Left cardiac atrium (tissue), 4 donors: ENCODE measurements at regions not wholly inside any gene's neighbourhood (a gene's known extent, or its start where the extent isn't known, plus 50 kb on each side); places are given as distances from the start of the nearest gene placed in this dataset.
"Not testable (repeated sequence)": the region's sequence is repeated elsewhere in the genome, so short reads cannot be mapped to it uniquely, and the experiment has no call there.

Source experiments
- ATAC-seq, 2 donors: fragments of 200-7000 bp; cut with Tn5 transposase; one replicate each; pipeline ENCODE4 v1.9.1; 2020; ENCODE audit warnings: mild to moderate bottlenecking in 2 of 2, moderate library complexity in 2 of 2
- DNase-seq: peaks from one replicate; pipeline ENCODE4 v3.0.0-alpha.2; 2020
- intact Hi-C, 2 donors: fragments of 100-400 bp; cut with DNase I; formaldehyde crosslinking; loops; one replicate each; pipeline versions ENCODE4 v1.14.1 to v1.15.1; 2022 to 2023
- donor health status: DM: no; HTN: yes; CAD: no.
- donor health status: DM: no; HTN: yes; CAD: no; lungs with severe emphysema.
- donor health status: DM: yes; HTN: yes; CAD: no.
- donor health status: Dilated cardiomyopathy.

- DNase-seq, ATAC-seq, intact Hi-C loops: not testable (repeated sequence)
These were observed 1639.9 kb upstream of the ADGRL3 start for GRCh38 chr4:59560141-59560648.

GRCh38 chr4:59565836-59566235, 1634.3 kb upstream of the ADGRL3 start:
- intact Hi-C loops = no loop called here
- ATAC-seq (no peak), DNase-seq (no peak)

- no peak for ATAC-seq
- intact Hi-C loops = no loop called here
- no peak for DNase-seq
These were observed 1629.2 kb upstream of the ADGRL3 start for GRCh38 chr4:59570860-59571476.

DNA sequence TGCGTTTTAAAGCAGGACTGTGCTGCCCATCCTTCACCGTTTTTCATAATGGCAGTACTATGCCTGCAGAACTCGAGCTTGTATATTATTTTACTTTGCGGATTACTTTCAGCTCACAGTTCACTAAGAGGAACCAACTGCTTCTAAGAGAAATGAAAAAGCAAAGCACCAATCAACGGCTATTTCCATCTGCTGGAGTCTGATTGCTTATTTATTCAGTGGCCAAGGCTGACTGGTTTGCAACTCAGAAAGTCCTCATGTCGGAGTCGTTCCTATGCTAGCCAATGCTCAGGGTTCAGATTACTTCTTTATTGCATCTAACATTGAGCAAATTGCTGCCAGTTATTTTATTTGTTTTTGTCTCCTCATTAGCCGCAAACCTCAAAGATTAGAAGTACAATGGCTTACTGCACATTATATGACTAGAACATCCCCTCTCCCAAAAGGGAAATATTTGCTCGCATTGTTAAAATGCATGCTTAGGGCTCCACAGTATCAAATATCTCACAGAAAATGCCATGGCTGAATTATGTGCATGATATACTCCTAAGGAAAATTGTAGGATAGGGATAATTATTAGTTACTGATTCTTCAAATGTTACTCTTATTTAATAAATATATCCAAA, 1628.2 kb upstream of the ADGRL3 start:
- ATAC-seq = no peak
- DNase-seq = no peak
- intact Hi-C loops = no loop called here

GRCh38 chr4:59583845-59584568, 1616.1 kb upstream of the ADGRL3 start:
- intact Hi-C loops = no loop called here
- DNase-seq (no peak), ATAC-seq (no peak)

- ATAC-seq (no peak), DNase-seq (no peak)
- intact Hi-C loops = no loop called here
These were observed 1602.4 kb upstream of the ADGRL3 start for GRCh38 chr4:59597536-59598329.

GRCh38 chr4:59598330-59598618, 1601.9 kb upstream of the ADGRL3 start:
- ATAC-seq (no peak), DNase-seq (no peak)
- intact Hi-C loops = no loop called here

GRCh38 chr4:59608466-59608865, 1591.7 kb upstream of the ADGRL3 start:
- ATAC-seq = peak in 1 of 2 donors; percentile 53

DNA sequence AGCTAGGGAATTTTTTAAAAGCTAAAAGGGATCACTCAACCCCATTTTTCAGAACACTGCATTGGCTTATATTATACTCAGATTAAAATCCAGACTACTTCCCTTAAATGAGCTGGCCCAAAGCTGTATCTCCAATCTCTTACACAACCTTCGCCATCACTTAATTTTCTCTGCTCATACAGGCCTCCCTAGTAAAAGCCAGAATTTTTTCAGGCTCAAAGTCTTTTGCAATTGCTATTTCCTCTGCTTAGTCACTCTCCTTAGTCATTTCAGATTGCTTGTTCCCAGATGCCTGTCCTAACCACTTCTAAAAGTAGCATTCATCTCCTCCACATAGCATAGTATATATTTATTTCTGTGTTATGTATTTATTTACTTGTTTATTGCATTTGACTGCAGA, 1587.9 kb upstream of the ADGRL3 start:
- intact Hi-C loops = no loop called here
- no peak for DNase-seq
- no peak for ATAC-seq

More at GRCh38 chr4:59608466-59608865, 1591.7 kb upstream of the ADGRL3 start:
- DNase-seq = no peak
- intact Hi-C loops = no loop called here

GRCh38 chr4:59615316-59615715, 1584.8 kb upstream of the ADGRL3 start:
- intact Hi-C loops = no loop called here
- DNase-seq (no peak), ATAC-seq (no peak)

DNA sequence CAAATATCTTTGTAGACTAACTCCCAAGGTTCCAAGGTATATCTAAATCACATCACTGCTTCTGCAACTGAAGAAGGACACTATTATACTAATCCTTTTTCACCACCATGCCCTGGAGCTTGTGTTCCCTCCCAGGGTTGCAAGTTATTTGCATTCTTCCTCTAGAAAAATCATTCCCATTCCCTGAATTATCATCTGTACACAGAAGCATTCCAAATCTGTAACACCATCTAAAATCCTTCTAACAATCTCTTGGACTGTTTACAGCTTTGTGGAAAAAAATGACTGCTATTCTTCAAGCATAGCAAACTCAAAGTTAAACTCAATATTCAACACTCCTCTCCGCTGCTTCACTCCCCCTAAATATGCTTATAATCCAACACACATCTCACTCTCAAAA, 1570.8 kb upstream of the ADGRL3 start:
- ATAC-seq (no peak), DNase-seq (no peak)
- intact Hi-C loops = no loop called here

DNA sequence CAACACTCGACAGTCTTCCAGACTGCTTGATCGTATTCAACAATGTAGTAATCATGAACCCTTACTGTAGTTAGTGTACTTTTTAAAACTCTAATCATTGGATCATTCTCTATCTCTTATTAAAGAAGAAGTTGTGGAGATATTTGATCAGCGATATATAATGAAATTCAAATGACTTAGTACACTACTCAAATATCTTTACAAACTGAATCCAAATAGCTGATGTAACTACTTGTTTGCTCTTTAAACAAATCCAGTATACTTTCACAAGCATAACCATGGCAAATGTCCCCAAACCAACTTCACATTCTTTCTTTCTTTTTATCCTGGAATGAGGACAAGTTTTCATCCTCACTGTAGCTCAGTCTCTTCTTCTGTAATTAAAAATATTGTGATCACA, 1569.9 kb upstream of the ADGRL3 start:
- intact Hi-C loops = no loop called here
- DNase-seq (no peak), ATAC-seq (no peak)

DNA sequence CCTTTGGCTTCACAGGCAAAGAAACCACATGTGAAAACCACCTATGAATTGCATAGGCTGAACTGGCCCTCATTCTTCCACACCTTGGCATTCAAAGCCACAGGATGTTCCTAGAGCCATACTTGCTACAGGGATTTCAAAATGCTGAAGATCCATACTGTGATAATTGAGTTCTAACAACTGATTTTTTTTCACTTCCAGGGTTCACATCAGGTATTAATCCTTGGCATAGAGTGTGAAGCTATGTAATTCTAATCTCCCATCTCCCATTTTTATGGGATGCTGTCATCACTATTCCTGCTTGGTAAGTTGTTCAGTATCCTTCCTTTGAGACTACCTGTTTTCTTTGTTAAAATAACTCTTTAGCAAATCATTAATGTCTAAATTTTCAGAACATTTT, 1569.2 kb upstream of the ADGRL3 start:
- DNase-seq (no peak), ATAC-seq (no peak)
- intact Hi-C loops = no loop called here

DNA sequence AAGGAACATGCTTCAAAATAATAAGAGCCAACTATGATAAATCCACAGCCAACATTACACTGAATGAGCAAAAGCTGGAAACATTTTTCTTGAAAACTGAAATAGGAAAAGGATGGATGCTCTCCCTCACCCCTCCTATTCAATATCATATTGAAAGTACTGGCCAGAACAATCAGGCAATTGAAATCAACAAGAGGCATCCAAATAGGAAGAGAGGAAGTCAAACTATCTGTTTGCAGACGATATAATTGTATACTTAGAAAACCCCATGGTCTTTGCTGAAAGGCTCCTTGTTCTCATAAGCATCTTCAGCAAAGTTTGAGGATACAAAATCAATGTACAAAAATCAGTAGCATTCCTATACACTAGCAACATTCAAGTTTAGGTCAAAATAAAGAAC, 1562.5 kb upstream of the ADGRL3 start:
- intact Hi-C loops = no loop called here
- no peak for DNase-seq
- no peak for ATAC-seq

DNA sequence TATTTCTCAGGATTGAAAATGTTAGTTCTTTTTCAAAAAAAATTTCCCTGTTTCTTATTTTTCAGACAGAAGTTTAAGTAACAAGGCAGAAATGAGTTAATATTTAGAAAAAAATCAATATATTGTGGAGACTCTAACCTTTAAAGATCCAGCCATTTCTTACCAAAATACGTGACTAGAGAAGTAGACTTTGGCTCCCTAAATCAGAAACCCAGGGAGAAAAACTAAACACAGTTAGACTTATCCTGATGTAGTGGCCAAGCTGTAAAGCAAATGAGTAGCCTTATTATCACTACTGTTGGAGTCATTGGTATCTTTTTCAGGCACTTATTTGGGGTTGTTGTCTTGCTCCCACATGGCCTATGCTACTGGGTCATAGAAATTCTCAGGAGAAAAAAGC, 1556.4 kb upstream of the ADGRL3 start:
- DNase-seq = no peak
- ATAC-seq = no peak
- intact Hi-C loops = no loop called here

GRCh38 chr4:59644765-59645164, 1555.4 kb upstream of the ADGRL3 start:
- no peak for ATAC-seq
- no peak for DNase-seq
- intact Hi-C loops = no loop called here

GRCh38 chr4:59646082-59646481, 1554.0 kb upstream of the ADGRL3 start:
- ATAC-seq (no peak), DNase-seq (no peak)
- intact Hi-C loops = no loop called here

GRCh38 chr4:59647011-59647410, 1553.1 kb upstream of the ADGRL3 start:
- ATAC-seq = no peak
- no peak for DNase-seq
- intact Hi-C loops = no loop called here

DNA sequence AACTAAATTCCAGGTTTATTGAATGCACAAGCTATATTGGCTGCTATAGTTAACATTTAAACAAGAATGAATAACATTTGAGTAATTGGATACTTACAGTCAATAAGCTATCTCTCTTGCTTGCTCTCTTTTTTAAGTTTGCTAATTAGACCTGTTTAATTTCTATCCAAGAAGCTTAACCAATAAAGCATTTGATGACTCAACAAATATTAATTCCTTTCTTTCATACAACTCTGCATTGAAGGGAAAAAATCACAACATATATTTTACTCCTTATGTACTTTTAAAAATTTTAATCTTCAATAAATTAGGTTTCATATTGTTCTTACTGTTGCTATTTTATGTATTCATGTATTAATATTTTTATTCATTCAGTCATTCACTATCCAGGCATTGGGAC, 1552.6 kb upstream of the ADGRL3 start:
- no peak for DNase-seq
- no peak for ATAC-seq
- intact Hi-C loops = no loop called here

GRCh38 chr4:59650861-59651260, 1549.3 kb upstream of the ADGRL3 start:
- intact Hi-C loops = no loop called here
- DNase-seq (no peak), ATAC-seq (no peak)
